GM12878 (cell line): ENCODE measurements at regions not wholly inside any gene's neighbourhood (a gene's known extent, or its start where the extent isn't known, plus 50 kb on each side); places are given as distances from the start of the nearest gene placed in this dataset.

Experiments used
- BCL3 ChIP-seq: IDR thresholded peaks from 2 replicates; pipeline ENCODE4 v1.6.1; 2011; ENCODE audit warnings: borderline replicate concordance, low read depth, mild to moderate bottlenecking, moderate library complexity, low read length; ENCODE audit not compliant: insufficient read depth, poor library complexity, severe bottlenecking
- CEBPB ChIP-seq, 2 experiments: fragments of 150-350 bp in 1 of 2; IDR thresholded peaks; 2 replicates each; pipeline ENCODE4 v1.6.1; 2012 to 2014; ENCODE audit warnings: low read depth in 2 of 2, low read length in 2 of 2, borderline replicate concordance in 1 of 2, inconsistent platforms in 1 of 2
- CHD1 ChIP-seq: IDR thresholded peaks from 2 replicates; pipeline ENCODE4 v1.6.1; 2012; ENCODE audit warnings: low read depth, low read length, improper control_type of control experiment
- CHD2 ChIP-seq: IDR thresholded peaks from 2 replicates; pipeline ENCODE4 v1.6.1; 2011; ENCODE audit warnings: low read depth, low read length, improper control_type of control experiment, borderline replicate concordance
- CTCF ChIP-seq, 3 experiments: IDR thresholded peaks in 2 of 3; conservative IDR thresholded peaks in 1 of 3; 2 replicates each; pipeline ENCODE4 v1.5.1; 2011; ENCODE audit warnings: low read depth in 3 of 3, low read length in 3 of 3, mild to moderate bottlenecking in 3 of 3, control low read depth in 2 of 3, moderate library complexity in 2 of 3, inconsistent platforms in 1 of 3, mixed read lengths in 1 of 3; ENCODE audit not compliant: control insufficient read depth in 2 of 3, insufficient read depth in 1 of 3; ENCODE audit errors: extremely low read depth in 1 of 3
- ETV6 ChIP-seq, 2 experiments: fragments of 450-650 bp in 1 of 2; IDR thresholded peaks in 1 of 2; conservative IDR thresholded peaks in 1 of 2; 2 replicates each; pipeline ENCODE4 v1.6.1; 2014; ENCODE audit warnings: antibody characterized with exemption in 1 of 2, borderline replicate concordance in 1 of 2, low read depth in 1 of 2, mild to moderate bottlenecking in 1 of 2, moderate library complexity in 1 of 2
- POLR2A ChIP-seq: IDR thresholded peaks from 2 replicates; pipeline ENCODE4 v1.6.1; 2011; ENCODE audit warnings: low read depth, mild to moderate bottlenecking, low read length
- POLR2AphosphoS5 ChIP-seq: IDR thresholded peaks from 2 replicates; pipeline ENCODE4 v1.6.1; 2011; ENCODE audit warnings: mild to moderate bottlenecking, low read length, inconsistent platforms
- SIN3A ChIP-seq: IDR thresholded peaks from 2 replicates; pipeline ENCODE4 v1.6.1; 2012; ENCODE audit warnings: low read depth, low read length, improper control_type of control experiment
- SREBF2 ChIP-seq: IDR thresholded peaks from 2 replicates; pipeline ENCODE4 v1.6.1; 2012; ENCODE audit warnings: mild to moderate bottlenecking, low read length
- TARDBP ChIP-seq: IDR thresholded peaks from 2 replicates; pipeline ENCODE4 v1.6.1; 2016; ENCODE audit warnings: borderline replicate concordance
- ZNF384 ChIP-seq: IDR thresholded peaks from 2 replicates; pipeline ENCODE4 v1.6.1; 2012; ENCODE audit warnings: low read depth, mild to moderate bottlenecking, low read length, improper control_type of control experiment, borderline replicate concordance

GRCh38 chr15:94620632-94621031 lies 389.3 kb downstream of the MCTP2 start:
- TF ChIP-seq SREBF2 (no peak), CTCF (IDR thresholded peaks at IDR 0.05 in 2 of 3, conservative IDR thresholded peaks at IDR 0.05 in 1 of 3; ENCODE audit: control insufficient read depth in 2 of 3, extremely low read depth in 1 of 3, insufficient read depth in 1 of 3, low read depth in 3 of 3, low read length in 3 of 3) (no peak), ETV6 (conservative IDR thresholded peaks at IDR 0.05 in 1 of 2, IDR thresholded peaks at IDR 0.05 in 1 of 2; ENCODE audit: borderline replicate concordance in 1 of 2, low read depth in 1 of 2) (no peak), CEBPB (IDR thresholded peaks at IDR 0.05; ENCODE audit: borderline replicate concordance in 1 of 2, low read depth in 2 of 2, low read length in 2 of 2) (no peak), POLR2A (no peak), CHD1 (no peak), TARDBP (no peak), SIN3A (no peak), CHD2 (no peak), POLR2AphosphoS5 (no peak), BCL3 (no peak), ZNF384 (no peak)
